ENCODE measurements at regions not wholly inside any gene's neighbourhood (a gene's known extent, or its start where the extent isn't known, plus 50 kb on each side); places are given as distances from the start of the nearest gene placed in this dataset.

DNA sequence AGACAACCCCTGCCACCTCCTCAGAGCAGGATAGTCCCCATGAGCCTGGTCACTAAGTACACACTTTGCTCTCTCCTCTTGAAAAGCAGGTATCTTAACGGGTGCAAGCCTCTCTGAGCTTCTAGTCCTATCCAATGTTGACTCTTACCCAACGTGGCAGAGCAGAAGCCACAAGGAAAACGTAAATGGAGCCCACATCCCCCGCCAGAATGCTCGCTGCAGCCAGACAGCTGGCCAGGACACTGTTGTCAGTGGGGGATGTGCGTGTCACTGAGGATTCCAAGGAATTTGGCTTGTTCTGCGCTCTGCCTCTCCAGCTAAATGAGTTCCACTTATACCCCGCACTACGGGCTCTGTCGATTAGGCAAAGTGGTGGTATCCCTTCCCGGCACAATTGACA, 67.8 kb upstream of the IGF1R start:
- TF ChIP-seq FOXP2 (optimal IDR thresholded peaks at IDR 0.05; ENCODE audit: borderline replicate concordance, extremely low read depth, extremely low read length, insufficient read depth) (no peak), SIN3A (IDR thresholded peaks at IDR 0.05; ENCODE audit: borderline replicate concordance, insufficient read depth, low read length) (no peak), TAF1 (IDR thresholded peaks at IDR 0.05; ENCODE audit: borderline replicate concordance, insufficient read depth, low read length) (no peak), POLR2AphosphoS5 (IDR thresholded peaks at IDR 0.05; ENCODE audit: low read depth, low read length) (no peak)
- TF ChIP-seq, protein P1, sequence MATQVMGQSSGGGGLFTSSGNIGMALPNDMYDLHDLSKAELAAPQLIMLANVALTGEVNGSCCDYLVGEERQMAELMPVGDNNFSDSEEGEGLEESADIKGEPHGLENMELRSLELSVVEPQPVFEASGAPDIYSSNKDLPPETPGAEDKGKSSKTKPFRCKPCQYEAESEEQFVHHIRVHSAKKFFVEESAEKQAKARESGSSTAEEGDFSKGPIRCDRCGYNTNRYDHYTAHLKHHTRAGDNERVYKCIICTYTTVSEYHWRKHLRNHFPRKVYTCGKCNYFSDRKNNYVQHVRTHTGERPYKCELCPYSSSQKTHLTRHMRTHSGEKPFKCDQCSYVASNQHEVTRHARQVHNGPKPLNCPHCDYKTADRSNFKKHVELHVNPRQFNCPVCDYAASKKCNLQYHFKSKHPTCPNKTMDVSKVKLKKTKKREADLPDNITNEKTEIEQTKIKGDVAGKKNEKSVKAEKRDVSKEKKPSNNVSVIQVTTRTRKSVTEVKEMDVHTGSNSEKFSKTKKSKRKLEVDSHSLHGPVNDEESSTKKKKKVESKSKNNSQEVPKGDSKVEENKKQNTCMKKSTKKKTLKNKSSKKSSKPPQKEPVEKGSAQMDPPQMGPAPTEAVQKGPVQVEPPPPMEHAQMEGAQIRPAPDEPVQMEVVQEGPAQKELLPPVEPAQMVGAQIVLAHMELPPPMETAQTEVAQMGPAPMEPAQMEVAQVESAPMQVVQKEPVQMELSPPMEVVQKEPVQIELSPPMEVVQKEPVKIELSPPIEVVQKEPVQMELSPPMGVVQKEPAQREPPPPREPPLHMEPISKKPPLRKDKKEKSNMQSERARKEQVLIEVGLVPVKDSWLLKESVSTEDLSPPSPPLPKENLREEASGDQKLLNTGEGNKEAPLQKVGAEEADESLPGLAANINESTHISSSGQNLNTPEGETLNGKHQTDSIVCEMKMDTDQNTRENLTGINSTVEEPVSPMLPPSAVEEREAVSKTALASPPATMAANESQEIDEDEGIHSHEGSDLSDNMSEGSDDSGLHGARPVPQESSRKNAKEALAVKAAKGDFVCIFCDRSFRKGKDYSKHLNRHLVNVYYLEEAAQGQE (IDR thresholded peaks at IDR 0.05; ENCODE audit: insufficient read depth in 1 of 2, low read depth in 2 of 2, low read length in 2 of 2): no peak

DNA sequence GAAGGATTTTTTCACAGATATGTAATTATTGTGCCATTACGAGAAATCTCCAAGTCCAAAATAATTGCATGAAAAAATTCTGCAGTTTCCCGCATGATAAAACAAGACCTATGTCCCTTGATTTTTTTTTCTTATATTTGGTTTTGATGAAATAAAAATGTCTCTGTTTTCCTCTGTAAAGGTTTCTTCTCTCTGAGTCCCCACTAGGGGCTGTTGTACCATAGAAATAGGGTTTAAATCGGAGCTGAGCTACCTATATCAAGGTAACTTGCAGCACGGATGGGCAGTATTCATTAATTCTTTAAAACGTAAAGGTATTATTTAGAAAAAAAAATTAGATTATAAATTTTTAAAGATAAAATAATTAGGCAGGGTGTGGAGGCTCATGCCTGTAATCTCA, 66.6 kb upstream of the IGF1R start:
- TF ChIP-seq POLR2AphosphoS5 (IDR thresholded peaks at IDR 0.05; ENCODE audit: low read depth, low read length): no peak
- no peak for TF ChIP-seq FOXP2 (optimal IDR thresholded peaks at IDR 0.05; ENCODE audit: borderline replicate concordance, extremely low read depth, extremely low read length, insufficient read depth)
- TF ChIP-seq, protein P1 (IDR thresholded peaks at IDR 0.05; ENCODE audit: insufficient read depth in 1 of 2, low read depth in 2 of 2, low read length in 2 of 2): no peak
- TF ChIP-seq TAF1 (IDR thresholded peaks at IDR 0.05; ENCODE audit: borderline replicate concordance, insufficient read depth, low read length): no peak
- TF ChIP-seq SIN3A (IDR thresholded peaks at IDR 0.05; ENCODE audit: borderline replicate concordance, insufficient read depth, low read length): no peak

DNA sequence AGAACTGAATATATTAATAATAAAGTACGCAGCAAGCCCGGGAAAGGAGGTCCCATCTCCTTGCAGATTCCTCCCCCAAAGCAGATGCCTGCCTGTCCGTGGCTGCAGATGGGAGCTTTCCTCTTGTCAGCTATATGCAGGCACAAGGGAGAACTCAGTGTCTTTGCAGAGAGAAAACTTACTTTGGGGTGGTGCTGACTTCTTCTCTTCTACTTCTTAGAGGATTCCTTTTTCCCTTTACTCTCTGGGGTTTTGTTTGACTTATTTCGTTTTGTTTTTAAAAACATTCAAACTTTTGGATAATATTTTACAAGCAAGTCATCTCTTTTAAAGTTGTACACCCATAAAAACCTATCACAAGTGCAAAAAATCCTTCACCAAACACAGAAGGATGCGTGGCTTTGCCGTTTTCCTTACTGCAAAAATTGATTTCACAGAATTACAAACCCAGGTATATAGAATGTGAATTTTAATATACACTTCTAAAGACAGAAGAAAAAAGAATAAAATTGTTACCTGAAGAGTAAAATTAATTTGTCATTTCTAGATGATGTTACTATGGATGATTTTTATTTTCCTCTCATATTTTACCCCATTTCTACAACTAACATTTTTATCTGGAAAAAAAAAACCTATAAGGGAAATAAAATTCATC, 65.3 kb upstream of the IGF1R start:
- TF ChIP-seq, protein P1 (IDR thresholded peaks at IDR 0.05; ENCODE audit: insufficient read depth in 1 of 2, low read depth in 2 of 2, low read length in 2 of 2): no peak
- TF ChIP-seq TAF1 (IDR thresholded peaks at IDR 0.05; ENCODE audit: borderline replicate concordance, insufficient read depth, low read length): no peak
- TF ChIP-seq POLR2AphosphoS5 (IDR thresholded peaks at IDR 0.05; ENCODE audit: low read depth, low read length): no peak
- no peak for TF ChIP-seq SIN3A (IDR thresholded peaks at IDR 0.05; ENCODE audit: borderline replicate concordance, insufficient read depth, low read length)
- TF ChIP-seq FOXP2 (optimal IDR thresholded peaks at IDR 0.05; ENCODE audit: borderline replicate concordance, extremely low read depth, extremely low read length, insufficient read depth): no peak

DNA sequence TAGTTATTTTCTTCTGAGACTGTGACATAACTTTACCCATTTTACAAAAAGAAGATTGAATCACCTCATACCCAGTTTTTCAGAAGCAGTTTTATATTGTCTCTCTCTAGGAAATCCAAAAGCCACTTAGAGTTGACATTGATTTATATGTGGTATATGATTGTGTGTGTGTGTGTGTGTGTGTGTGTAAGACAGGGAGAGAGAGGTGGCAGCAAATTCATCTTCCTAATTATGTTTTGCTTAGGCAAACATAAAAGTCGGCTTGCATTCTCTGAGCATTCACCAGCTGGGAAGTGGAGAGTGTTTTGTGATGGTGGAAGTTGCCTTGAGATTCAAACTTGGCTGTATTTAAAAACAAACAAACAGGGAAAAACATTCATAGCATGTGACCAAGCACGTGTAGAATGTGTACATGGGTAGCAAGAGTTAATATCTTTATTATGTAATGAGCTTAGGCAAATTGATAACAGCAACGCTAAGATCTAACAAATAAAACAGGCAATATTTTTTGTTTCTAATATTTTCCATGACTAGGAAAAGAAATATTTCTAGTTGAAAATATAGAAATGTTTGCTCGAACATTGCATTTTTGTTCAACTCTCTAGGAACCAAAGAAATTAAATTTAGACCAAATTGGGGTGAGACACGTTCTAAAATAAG, 64.4 kb upstream of the IGF1R start:
- TF ChIP-seq TAF1 (IDR thresholded peaks at IDR 0.05; ENCODE audit: borderline replicate concordance, insufficient read depth, low read length) (no peak), POLR2AphosphoS5 (IDR thresholded peaks at IDR 0.05; ENCODE audit: low read depth, low read length) (no peak), SIN3A (IDR thresholded peaks at IDR 0.05; ENCODE audit: borderline replicate concordance, insufficient read depth, low read length) (no peak), FOXP2 (optimal IDR thresholded peaks at IDR 0.05; ENCODE audit: borderline replicate concordance, extremely low read depth, extremely low read length, insufficient read depth) (no peak)
- TF ChIP-seq, protein P1 (IDR thresholded peaks at IDR 0.05; ENCODE audit: insufficient read depth in 1 of 2, low read depth in 2 of 2, low read length in 2 of 2): no peak

All from PFSK-1 (cell line).